ENCODE measurements at regions not wholly inside any gene's neighbourhood (a gene's known extent, or its start where the extent isn't known, plus 50 kb on each side); places are given as distances from the start of the nearest gene placed in this dataset.

- no peaks in the 10 kb centered on the region for H3K4me1 ChIP-seq (ENCODE audit: control insufficient read depth, extremely low read depth, insufficient read depth, low read length)
- H3K4me3 ChIP-seq (replicated peaks in 1 of 3; ENCODE audit: insufficient read depth in 1 of 3, low read depth in 1 of 3, low read length in 3 of 3): no peak overlapping the region
- no peaks in the 10 kb centered on the region for H3K9me3 ChIP-seq (replicated peaks; ENCODE audit: control insufficient read depth, insufficient read depth, low read length)
- intact Hi-C loops (cut with micrococcal nuclease): no loop called here
- H3K79me2 ChIP-seq (ENCODE audit: control insufficient read depth, insufficient read depth, low read length): no peaks in the 10 kb centered on the region
- H3K27ac ChIP-seq (ENCODE audit: insufficient read depth, low read depth, low read length): no peak overlapping the region
- no peaks in the 10 kb centered on the region for H3K36me3 ChIP-seq (ENCODE audit: control insufficient read depth in 2 of 2, extremely low read depth in 1 of 2, insufficient read depth in 2 of 2, low read length in 2 of 2)
- DNase-seq (ENCODE audit: low read depth, low spot score): no peak
- no peaks in the 10 kb centered on the region for H3K9me1 ChIP-seq (replicated peaks; ENCODE audit: control insufficient read depth, extremely low read depth, insufficient read depth, low read length)
- CTCF ChIA-PET: interaction anchor here (1.6 kb wide), 1 partner anchor 312 kb away, joined by 8 read pairs; no protein-coding TSS in a partner anchor
- no peak overlapping the region for H3K4me2 ChIP-seq (ENCODE audit: insufficient read depth, low read length)
- POLR2A ChIA-PET: no interaction called here
- H4K20me1 ChIP-seq (replicated peaks; ENCODE audit: control insufficient read depth, extremely low read depth, insufficient read depth, low read length): no peaks in the 10 kb centered on the region
- dilution Hi-C loops (cut with MboI; ENCODE audit: extremely low pct_ligation_motif_present, low sequenced_read_pairs): no loop called here
- no peak for TF ChIP-seq MYC (IDR thresholded peaks at IDR 0.05; ENCODE audit: low read depth, low read length)
- no peak for TF ChIP-seq JUN (IDR thresholded peaks at IDR 0.05; ENCODE audit: borderline replicate concordance, insufficient read depth, insufficient read length, low read depth)
- TF ChIP-seq CTCF (IDR thresholded peaks at IDR 0.05; ENCODE audit: extremely low read depth in 1 of 2, insufficient read depth in 1 of 2, low read depth in 1 of 2, low read length in 2 of 2): no peak
- TF ChIP-seq MAX (IDR thresholded peaks at IDR 0.05; ENCODE audit: insufficient read depth, insufficient read length): no peak
- TF ChIP-seq GATA2 (IDR thresholded peaks at IDR 0.05; ENCODE audit: insufficient read depth, insufficient read length, low read depth, low read length): no peak
- no peak for TF ChIP-seq POLR2AphosphoS5 (IDR thresholded peaks at IDR 0.05; ENCODE audit: insufficient read depth, low read depth, low read length)
- TF ChIP-seq POLR2A (IDR thresholded peaks at IDR 0.05; ENCODE audit: low read depth, low read length): no peak
- TF ChIP-seq FOS (IDR thresholded peaks at IDR 0.05; ENCODE audit: borderline replicate concordance, insufficient read depth, low read length): no peak
- TF ChIP-seq EZH2 (IDR thresholded peaks at IDR 0.05; ENCODE audit: borderline replicate concordance, low read depth, low read length, severe bottlenecking): no peak
- FAIRE-seq: no peak
- BruUV-seq (replicated peaks): no TSS peak
- H3K27me3 ChIP-seq (ENCODE audit: control insufficient read depth in 2 of 2, insufficient read depth in 2 of 2, low read length in 2 of 2): no peaks in the 10 kb centered on the region
- no peak overlapping the region for H2AFZ ChIP-seq (ENCODE audit: low read depth, low read length)
- H3K9ac ChIP-seq (replicated peaks; ENCODE audit: extremely low read depth, insufficient read depth, low read length): no peak overlapping the region
These were observed 91.8 kb upstream of the PARP11 start for GRCh38 chr12:3965046-3965445.

Measured in endothelial cell of umbilical vein (primary cell).